ENCODE measurements at regions not wholly inside any gene's neighbourhood (a gene's known extent, or its start where the extent isn't known, plus 50 kb on each side); places are given as distances from the start of the nearest gene placed in this dataset.
"Not testable (repeated sequence)": the region's sequence is repeated elsewhere in the genome, so short reads cannot be mapped to it uniquely, and the experiment has no call there.

DNA sequence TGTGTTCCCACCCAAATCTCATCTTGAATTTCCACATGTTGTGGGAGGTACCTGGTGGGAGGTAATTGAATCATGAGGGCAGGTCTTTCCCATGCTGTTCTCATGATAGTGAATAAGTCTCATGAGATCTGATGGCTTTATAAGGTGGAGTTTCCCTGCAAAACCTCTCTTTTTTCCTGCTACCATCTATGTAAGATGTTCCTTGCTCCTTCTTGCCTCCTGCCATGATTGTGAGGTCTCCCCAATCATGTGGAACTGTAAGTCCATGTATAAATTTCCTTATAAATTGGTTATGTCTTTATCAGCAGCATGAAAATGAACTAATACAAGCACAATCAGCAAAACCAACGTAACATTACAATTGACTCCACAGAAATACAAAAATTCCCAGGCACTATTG, 814.8 kb upstream of the CITED2 start:
- DNase-seq (ENCODE audit: low spot score) = not testable (repeated sequence)

DNA sequence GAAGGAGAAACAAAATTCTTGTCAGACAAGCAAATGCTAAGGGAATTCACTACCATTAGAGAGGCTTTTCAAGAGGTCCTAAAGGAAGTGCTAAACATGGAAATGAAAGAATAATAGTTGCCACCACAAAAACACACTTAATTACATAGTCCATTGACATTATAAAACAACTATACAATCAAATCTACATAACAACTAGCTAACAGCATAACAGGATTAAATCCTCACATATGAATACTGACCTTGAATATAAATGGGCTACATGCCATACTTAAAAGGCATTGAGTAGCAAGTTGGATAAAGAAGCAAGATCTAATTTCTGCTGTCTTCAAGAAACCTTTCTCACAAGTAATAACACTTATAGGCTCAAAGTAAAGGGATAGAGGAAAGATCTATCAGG, 811.5 kb upstream of the CITED2 start:
- DNase-seq (ENCODE audit: low spot score) = no peak

GRCh38 chr6:140183881-140184280, 809.4 kb upstream of the CITED2 start:
- DNase-seq (ENCODE audit: low spot score) = no peak

DNA sequence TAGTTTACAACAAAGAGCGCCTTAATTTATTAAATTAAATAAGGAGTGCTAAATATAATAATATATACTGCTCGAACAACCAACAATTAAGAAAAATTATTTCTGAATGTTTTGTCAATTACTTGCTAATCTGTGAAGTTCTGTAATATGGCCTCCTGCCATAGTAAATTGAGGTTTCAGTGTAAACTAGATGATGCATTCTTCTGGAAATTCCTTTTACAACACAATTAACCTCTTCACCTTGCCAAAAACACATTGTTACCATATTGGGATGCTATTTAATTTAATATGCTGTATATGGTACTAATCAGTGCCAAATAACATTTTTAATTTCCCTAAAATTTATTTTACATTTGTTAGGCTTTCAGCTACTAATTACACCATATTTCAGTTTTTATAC, 808.4 kb upstream of the CITED2 start:
- DNase-seq (ENCODE audit: low spot score) = no peak

GRCh38 chr6:140181876-140182275, 807.4 kb upstream of the CITED2 start:
- DNase-seq (ENCODE audit: low spot score) = no peak

- DNase-seq (ENCODE audit: low spot score) = no peak
Measured at GRCh38 chr6:140180306-140180705, 805.9 kb upstream of the CITED2 start.

- no peak for DNase-seq (ENCODE audit: low spot score)
Measured at GRCh38 chr6:140178935-140179334, 804.5 kb upstream of the CITED2 start.

DNA sequence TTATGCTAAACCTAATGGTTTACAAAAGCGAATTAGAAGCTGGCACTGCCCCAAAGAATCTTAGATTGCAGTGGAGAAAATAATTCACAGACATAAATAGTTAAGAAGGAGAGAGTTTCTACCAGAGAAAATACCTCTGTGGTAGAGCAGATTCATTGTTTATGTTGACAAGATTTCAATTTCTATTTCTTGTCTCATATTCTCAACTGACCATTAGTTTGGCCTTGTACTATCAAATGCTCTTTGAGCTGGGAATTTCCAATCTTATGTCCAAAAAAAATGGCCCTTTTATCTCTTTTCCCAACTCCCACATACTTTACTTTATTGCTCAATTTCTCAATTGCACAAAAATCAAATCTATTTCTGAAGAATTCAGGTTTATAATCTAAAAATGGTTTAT, 804.1 kb upstream of the CITED2 start:
- no peak for DNase-seq (ENCODE audit: low spot score)

DNA sequence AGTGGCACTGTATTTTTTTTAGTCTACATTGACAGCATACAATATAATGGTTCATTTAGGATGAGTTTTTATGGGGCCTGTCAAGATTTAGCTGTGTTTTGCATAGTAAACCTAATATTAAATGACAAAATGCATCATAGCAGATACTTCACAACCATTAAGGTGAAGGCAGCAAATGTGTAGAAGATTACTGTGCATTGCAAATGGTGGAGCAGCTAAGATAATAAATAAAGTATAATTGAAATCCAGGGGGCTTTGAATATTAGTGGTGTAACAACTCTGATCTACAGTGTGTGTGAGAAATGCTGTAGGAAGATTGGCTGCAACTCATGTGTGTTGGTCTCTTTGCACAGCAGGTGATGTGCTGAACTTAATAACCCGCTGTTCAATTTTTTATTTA, 801.9 kb upstream of the CITED2 start:
- DNase-seq (ENCODE audit: low spot score) = no peak

DNA sequence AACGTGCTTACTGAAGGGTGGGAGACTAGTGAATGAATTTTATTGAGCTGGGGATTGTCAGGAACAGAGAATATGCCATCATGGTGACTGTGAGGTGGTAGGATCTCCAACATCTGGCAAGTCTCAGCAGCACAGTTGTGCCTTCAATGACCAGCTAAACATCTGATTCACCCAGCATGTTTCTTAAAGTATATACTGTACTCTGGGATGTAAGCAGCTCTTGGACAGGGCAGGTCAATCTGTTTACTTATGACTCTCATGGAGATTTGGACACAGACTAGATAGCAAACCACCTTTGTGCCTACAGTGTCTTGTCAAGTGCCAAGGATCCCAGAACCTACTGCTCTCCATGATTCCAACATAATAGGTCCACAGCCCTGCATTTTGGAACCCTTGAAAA, 801.0 kb upstream of the CITED2 start:
- DNase-seq (ENCODE audit: low spot score) = no peak

- DNase-seq (ENCODE audit: low spot score) = no peak
Measured at GRCh38 chr6:140174524-140174923, 800.1 kb upstream of the CITED2 start.

DNA sequence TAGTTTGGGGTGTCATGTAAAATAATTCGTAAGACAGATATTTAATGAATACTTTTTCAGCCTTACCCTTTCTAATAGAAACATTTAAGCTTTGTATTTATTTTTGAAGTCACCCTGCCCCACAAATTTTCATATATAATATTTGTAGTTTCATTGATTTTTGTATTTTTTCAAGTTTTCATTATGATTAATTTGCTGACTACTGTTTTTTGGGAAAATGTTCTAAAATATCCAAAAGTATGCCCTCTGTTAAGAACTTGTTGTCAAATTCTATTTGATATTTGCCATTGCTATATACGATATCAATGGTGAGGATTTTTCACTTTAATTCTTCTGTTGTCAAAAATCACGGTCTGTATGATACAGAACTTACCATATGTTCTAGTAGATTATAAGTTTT, 793.9 kb upstream of the CITED2 start:
- DNase-seq (ENCODE audit: low spot score) = no peak

DNA sequence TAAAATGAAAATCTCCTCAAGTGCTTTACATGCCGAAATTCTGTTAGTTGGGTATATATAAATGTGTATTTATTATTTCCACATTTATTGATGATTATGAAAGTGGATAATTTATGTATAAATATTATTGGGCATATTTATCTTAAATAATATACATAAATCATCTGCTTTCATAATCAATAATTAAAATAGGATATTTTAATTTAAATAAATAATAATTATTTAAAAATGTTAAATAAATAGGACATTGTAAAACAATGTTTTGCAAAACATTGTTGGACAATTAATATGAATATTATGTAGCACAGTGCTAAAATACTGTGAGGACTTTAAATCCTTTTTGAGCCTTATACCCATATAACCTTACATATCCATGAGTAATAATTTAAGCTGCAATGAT, 786.5 kb upstream of the CITED2 start:
- DNase-seq (ENCODE audit: low spot score) = no peak

DNA sequence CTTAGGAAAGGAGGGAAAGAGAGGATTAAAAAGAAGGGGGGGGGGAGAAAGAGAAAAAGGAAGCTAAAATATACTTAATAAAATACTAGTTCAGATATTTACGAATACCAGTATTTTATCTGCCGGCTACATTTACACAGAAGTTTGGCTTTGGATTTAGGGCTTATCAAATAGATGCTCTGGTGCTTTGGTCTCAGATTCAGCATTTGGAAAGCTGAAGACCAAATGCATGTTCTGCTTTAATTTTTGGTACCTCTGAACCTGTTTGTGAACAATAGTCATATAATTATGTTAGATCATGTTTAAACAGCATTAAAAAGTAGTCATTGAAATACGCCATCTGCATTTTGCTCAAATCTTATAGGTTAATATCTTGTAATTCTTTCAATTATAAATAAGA, 786.0 kb upstream of the CITED2 start:
- DNase-seq (ENCODE audit: low spot score) = no peak

DNA sequence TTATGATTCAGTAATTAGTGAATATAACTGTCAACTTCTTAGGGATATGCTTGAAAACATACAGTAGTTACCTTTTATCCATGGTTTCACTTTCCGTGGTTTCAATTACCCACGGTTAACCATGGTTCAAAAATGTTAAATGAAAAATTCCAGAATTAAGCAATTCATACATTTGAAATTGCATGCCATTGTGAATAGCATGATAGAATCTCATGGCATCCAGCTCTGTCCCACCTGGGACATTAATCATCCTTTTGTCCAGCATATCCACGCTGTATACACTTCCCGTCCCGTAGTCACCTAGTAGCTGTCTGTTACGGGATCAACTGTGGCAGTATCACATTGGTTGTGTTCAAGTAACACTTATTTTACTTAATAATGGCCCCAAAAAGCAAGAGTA, 781.7 kb upstream of the CITED2 start:
- DNase-seq (ENCODE audit: low spot score) = no peak

DNA sequence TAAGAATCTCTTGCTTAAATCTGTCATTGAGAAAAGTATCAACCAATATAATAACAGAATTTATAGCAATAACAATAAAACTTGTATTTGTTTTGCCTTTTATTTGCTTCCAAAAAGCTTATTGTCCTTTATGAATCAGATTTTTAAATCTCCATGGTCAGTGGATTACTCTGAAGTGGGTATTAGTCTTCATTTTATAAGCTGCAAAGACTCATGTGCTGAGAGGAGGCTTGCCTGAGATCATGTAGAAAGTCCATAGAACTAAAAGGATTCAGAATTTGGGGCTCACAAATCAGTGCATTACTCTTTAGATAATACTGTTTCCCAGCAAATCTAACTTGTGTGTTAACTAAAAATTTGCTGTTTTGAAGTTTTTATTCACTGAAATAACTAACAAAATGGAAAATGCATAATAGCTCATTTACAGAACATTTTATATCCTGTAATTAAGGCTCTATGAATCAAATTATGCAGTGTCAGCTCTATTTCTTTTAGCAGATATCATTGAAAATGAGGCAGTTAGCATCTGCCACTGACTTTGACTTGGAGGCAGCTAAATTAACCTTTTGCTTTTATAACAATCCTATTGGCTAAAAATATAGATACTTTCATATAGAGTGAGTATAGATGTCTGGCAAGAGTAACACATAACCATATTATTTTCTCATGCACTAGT, 781.1 kb upstream of the CITED2 start:
- no peak for DNase-seq (ENCODE audit: low spot score)

DNA sequence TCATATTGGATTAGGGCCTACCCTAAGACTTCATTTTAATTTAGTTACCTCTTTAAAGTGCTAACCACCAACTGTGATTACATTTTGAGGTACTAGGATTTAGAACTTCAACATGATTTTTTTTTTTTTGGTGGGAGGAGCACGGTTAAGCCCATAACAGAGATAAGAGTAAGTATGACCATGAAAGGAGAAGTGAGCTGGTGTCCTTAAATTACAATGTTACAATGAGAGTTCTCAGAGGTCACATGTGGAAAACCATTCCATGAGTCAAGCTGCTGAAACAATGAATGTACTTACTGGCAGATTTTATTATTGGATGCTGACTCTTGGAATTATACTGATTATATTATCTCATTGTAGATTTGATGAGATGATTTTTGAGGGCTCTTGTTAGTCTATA, 779.3 kb upstream of the CITED2 start:
- DNase-seq (ENCODE audit: low spot score) = no peak

DNA sequence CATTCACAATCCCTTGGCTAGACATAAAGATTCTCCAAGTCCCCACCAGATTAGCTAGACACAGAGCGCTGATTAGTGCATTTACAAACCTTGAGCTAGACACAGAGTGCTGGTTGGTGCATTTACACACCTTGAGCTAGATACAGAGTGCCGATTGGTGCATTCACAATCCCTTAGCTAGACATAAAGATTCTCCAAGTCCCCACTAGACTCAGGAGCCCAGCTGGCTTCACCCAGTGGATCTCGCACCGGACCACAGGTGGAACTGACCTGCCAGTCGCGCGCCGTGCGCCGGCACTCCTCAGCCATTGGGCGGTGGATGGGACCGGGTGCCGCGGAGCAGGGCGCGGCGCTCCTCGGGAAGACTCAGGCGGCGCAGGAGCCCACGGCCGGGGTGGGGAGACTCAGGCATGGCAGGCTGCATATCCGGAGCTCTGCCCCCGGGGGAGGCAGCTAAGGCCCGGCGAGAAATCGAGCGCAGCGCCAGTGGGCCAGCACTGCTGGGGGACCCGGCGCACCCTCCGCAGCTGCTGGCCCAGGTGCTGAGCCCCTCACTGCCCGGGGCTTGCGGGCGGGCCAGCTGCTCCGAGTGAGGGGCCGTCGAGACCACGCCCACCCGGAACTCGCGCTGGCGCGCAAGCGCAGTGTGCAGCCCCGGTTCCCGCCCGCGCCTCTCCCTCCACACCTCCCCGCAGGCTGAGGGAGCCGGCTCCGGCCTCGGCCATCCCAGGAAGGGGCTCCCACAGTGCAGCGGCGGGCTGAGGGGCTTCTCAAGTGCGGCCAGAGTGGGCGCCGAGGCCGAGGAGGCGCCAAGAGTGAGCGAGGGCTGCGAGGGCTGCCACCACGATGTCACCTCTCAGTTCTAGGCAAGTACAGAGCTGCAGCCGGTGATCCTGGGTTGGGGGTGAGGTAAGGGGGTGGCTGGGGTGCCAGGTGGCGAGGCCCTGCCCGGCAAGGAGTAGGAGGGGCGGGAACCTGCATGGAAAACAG, 773.7 kb upstream of the CITED2 start:
- not testable (repeated sequence) for DNase-seq (ENCODE audit: low spot score)

DNA sequence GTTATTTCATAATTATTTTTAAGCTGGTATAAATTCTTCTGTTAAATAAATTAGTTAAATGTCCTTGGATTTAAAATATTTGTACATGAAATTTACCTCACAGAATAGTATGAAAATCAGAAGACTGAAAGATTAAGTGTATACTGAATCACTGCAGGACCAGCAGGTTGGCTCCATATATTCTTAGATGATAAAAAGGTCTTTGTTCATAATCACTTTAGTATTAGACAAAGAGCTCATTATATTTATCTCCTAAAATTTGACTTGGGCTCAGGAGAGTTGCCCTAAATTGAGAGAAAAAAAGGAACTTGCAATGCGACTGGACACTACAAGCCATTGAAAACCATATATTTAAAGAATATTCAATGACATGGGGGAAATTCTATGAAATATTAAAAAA, 766.4 kb upstream of the CITED2 start:
- DNase-seq (ENCODE audit: low spot score) = no peak

DNA sequence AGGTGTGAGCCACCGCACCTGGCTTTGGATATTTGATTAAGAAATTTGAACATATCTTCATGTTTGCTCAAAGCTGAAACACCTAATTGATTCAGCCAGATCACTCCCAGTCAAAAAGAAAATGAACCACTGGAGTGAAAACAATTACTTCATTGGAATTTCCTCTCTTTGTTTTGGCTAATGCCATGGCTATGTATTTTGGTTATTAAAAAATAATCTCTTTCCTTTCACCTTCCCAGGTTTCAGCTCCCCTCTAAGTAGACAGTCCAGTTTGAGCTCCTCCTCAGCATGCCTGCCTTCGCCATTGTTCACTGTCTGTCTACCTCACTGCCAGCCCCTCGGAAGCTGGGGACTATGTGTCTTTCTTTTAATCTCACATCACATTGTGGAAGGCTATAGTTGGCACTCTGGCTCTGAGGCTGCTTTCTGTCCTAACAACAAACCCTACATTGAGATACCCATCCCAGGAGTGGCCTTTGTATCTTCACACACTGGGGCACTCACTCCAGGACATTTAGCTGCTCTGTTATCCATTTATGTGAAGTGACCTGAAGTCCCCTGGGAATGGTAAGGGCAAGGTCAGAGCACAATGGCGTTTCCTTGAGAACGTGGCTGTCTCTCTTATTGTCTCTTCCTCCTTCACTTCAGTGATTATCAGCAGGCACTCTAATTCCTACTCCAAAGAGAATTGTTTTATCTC, 764.0 kb upstream of the CITED2 start:
- DNase-seq (ENCODE audit: low spot score) = no peak

- DNase-seq (ENCODE audit: low spot score) = no peak
Measured at GRCh38 chr6:140134224-140134623, 759.8 kb upstream of the CITED2 start.

- DNase-seq (ENCODE audit: low spot score) = no peak
Measured at GRCh38 chr6:140130074-140130473, 755.6 kb upstream of the CITED2 start.

DNA sequence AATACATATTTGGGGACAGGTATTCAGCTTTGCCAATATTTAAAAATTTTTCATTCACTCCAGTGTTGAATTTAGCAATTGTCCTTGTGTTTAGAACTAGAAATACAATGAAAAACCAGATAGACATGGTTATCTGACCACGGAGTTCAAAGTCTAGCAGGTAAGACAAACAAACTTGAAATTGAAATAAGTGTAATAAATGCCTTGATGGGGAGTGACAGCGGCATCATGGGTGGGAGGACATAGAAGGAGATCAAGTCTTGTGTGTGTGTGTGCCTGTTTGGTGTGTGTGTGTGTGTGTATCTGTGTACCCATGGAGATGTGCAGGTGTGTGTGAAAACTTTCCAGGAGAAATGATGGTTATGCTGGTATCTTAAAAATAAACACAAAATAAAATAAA, 750.0 kb upstream of the CITED2 start:
- no peak for DNase-seq (ENCODE audit: low spot score)

All from CD4-positive, alpha-beta T cell treated with Interleukin-2 at 100 ng/mL for 4 hours (primary cell).